A549 (cell line): ENCODE measurements at regions not wholly inside any gene's neighbourhood (a gene's known extent, or its start where the extent isn't known, plus 50 kb on each side); places are given as distances from the start of the nearest gene placed in this dataset.
A peak's percentile ranks its signal among the peaks of the same experiment; 100 is the strongest.

Source experiments
- ATAC-seq, 2 experiments: fragments of 200-7000 bp in 1 of 2; fragments of >200 bp in 1 of 2; cut with Nextera tagmentation in 1 of 2; cut with Tn5 transposase in 1 of 2; 3 replicates each; pipeline versions ENCODE4 v1.8.0 to v1.9.1; 2018 to 2020; ENCODE audit warnings: mild to moderate bottlenecking in 1 of 2, moderate library complexity in 1 of 2
- CTCF ChIA-PET: fragments of 300-600 bp; sonication (Branson Sonifier 250); formaldehyde crosslinking; extraction: SDS; loops from one replicate; lab custom pipeline; 2021; ENCODE audit warnings: antibody characterized with exemption, inconsistent platforms; lab: Yijun Ruan, JAX
- POLR2A ChIA-PET: fragments of 350-600 bp; formaldehyde crosslinking; extraction: SDS; loops from one replicate; lab custom pipeline; 2021; ENCODE audit warnings: antibody characterized with exemption, inconsistent platforms; lab: Yijun Ruan, JAX
- DNase-seq, 2 experiments: peaks; one replicate each; pipeline versions ENCODE4 v3.0.0 to v3.0.0-alpha.2; 2011 to 2016; ENCODE audit warnings: low read depth in 1 of 2, low spot score in 1 of 2
- FAIRE-seq: peaks from 2 replicates; lab custom pipeline; 2011; peaks lifted over from hg19 to GRCh38; lab: Jason Lieb, UNC
- H3K27ac ChIP-seq, 2 experiments: fragments of >200 bp; sonication (Bioruptor Twin); formaldehyde crosslinking; 3 replicates each; pipeline ENCODE4 v1.5.1; 2016 to 2017
- H3K4me1 ChIP-seq: fragments of >200 bp; sonication (Bioruptor Twin); formaldehyde crosslinking; 3 replicates; pipeline ENCODE4 v1.6.1; 2016
- H3K4me2 ChIP-seq: fragments of >200 bp; sonication (Bioruptor Twin); formaldehyde crosslinking; 3 replicates; pipeline ENCODE4 v1.6.1; 2016
- H3K4me3 ChIP-seq: fragments of >200 bp; sonication (Bioruptor Twin); formaldehyde crosslinking; 3 replicates; pipeline ENCODE4 v1.5.1; 2016
- H3K9me3 ChIP-seq: fragments of >200 bp; sonication (Bioruptor Twin); formaldehyde crosslinking; 3 replicates; pipeline ENCODE4 v1.6.1; 2016
- CBX8 ChIP-seq: fragments of 200-600 bp; sonication (generic); IDR thresholded peaks from 2 replicates; pipeline ENCODE4 v1.6.1; 2016
- CHD4 ChIP-seq: fragments of 200-600 bp; sonication (generic); IDR thresholded peaks from 2 replicates; pipeline ENCODE4 v1.6.1; 2016; ENCODE audit warnings: antibody characterized with exemption, mild to moderate bottlenecking, borderline replicate concordance
- EHMT2 ChIP-seq: fragments of 200-600 bp; sonication (generic); IDR thresholded peaks from 2 replicates; pipeline ENCODE4 v1.6.1; 2016; ENCODE audit warnings: antibody characterized with exemption, low read depth, mild to moderate bottlenecking, moderate library complexity
- FOSL2 ChIP-seq, 2 experiments: fragments of 450-650 bp in 1 of 2; fragments of >200 bp in 1 of 2; sonication (Bioruptor Twin) in 1 of 2; formaldehyde crosslinking; IDR thresholded peaks; 2 replicates each; pipeline versions ENCODE4 v1.5.0 to v1.6.1; 2016 to 2020; ENCODE audit warnings: mild to moderate bottlenecking in 1 of 2, moderate library complexity in 1 of 2
- FOXS1 ChIP-seq: fragments of 250-450 bp; sonication (Bioruptor Pico); IDR thresholded peaks from 2 replicates; pipeline ENCODE4 v1.5.0; 2020; ENCODE audit warnings: mild to moderate bottlenecking, moderate library complexity
- GATA3 ChIP-seq: IDR thresholded peaks from 2 replicates; pipeline ENCODE4 v1.6.1; 2012; ENCODE audit warnings: borderline replicate concordance
- HES2 ChIP-seq: fragments of >200 bp; sonication (Bioruptor Twin); formaldehyde crosslinking; IDR thresholded peaks from 2 replicates; pipeline ENCODE4 v1.6.1; 2016
- KDM1A ChIP-seq: fragments of 200-600 bp; sonication (generic); IDR thresholded peaks from 2 replicates; pipeline ENCODE4 v1.6.1; 2016; ENCODE audit warnings: low read depth, mild to moderate bottlenecking
- MAFK ChIP-seq: fragments of 450-650 bp; IDR thresholded peaks from 2 replicates; pipeline ENCODE4 v1.6.1; 2014; ENCODE audit not compliant: partially characterized antibody
- POLR2A ChIP-seq: IDR thresholded peaks from 2 replicates; pipeline ENCODE4 v1.6.1; 2012; ENCODE audit warnings: mild to moderate bottlenecking, low read length
- POLR2AphosphoS2 ChIP-seq: conservative IDR thresholded peaks from 2 replicates; pipeline ENCODE4 v1.6.1; 2012; ENCODE audit warnings: low read length, improper control_type of control experiment, inconsistent platforms
- RARB ChIP-seq: fragments of 250-450 bp; sonication (Bioruptor Pico); IDR thresholded peaks from 2 replicates; pipeline ENCODE4 v1.8.0; 2021; ENCODE audit warnings: mild to moderate bottlenecking, moderate library complexity
- RFX5 ChIP-seq: fragments of 450-650 bp; IDR thresholded peaks from 2 replicates; pipeline ENCODE4 v1.7.1; 2014; ENCODE audit warnings: antibody characterized with exemption, mild to moderate bottlenecking, moderate library complexity
- SREBF2 ChIP-seq: fragments of 450-650 bp; IDR thresholded peaks from 2 replicates; pipeline ENCODE4 v1.6.1; 2014; ENCODE audit warnings: mild to moderate bottlenecking, moderate library complexity
- TP53 ChIP-seq: fragments of 250-450 bp; sonication (Bioruptor Pico); IDR thresholded peaks from 2 replicates; pipeline ENCODE4 v1.5.0; 2021; ENCODE audit warnings: mild to moderate bottlenecking, moderate library complexity
- ZNF302 ChIP-seq: fragments of 250-450 bp; sonication (Bioruptor Pico); IDR thresholded peaks from 2 replicates; pipeline ENCODE4 v1.9.0; 2021; ENCODE audit warnings: inconsistent platforms, mild to moderate bottlenecking, moderate library complexity
- WGBS: methylation state at CpG from one replicate; pipeline ENCODE4 v1.1.6; 2017; ENCODE audit errors: missing lambda C conversion rate; 5-methylcytosine and 5-hydroxymethylcytosine counted together
- TF ChIP-seq, protein P1 (sequence below): fragments of 200-600 bp; sonication (generic); IDR thresholded peaks from 2 replicates; pipeline ENCODE4 v1.6.1; 2016; ENCODE audit warnings: antibody characterized with exemption, mild to moderate bottlenecking, moderate library complexity

DNA sequence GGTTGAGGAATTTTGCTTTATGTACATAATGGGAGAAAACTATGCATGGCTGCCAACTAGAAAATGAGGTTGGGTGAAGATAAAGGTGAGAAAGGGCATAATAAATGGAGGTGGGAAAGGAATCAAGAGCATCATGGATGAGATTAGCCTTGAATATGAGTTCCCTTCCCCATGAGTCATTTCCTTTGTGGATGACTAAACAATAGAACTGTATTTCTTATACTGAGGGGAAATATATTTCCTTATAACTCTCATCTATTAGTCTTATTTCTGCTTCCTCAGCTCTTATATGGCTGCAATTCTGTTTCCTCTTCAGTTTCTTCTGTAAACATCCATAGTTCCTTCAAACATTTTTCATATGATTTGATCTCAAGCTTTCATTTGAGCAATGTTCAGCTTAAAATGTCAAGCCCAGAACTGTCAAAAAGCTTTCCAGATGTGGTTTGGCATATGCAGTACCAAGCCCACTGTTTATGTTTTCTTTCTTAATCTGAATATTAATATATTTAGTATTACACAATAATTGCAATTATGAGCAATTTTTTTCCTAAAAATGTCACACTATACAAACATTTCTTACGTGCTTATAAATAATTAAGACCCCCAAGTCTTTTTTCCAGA, 100.7 kb upstream of the GRPR start:
- 0% methylated on average over 1 of the region's 1 CpG for WGBS
- Histone ChIP-seq H3K4me2 (peak overlapping the region; percentile 20; the same call in 2 of the 3 replicates), H3K4me1 (peaks cover 36% of the 10 kb centered on the region), H3K27ac (peak overlapping the region; percentile 94 to 96), H3K9me3 (peaks cover 5% of the 10 kb centered on the region; the same call in 1 of the 3 replicates), H3K4me3 (no peak overlapping the region)
- CTCF ChIA-PET, result interaction anchor here (1.2 kb wide), 1 partner anchor 93 kb away, joined by 3 read pairs; no protein-coding TSS in a partner anchor
- FAIRE-seq (peak; percentile 96), DNase-seq (peak; percentile 5 to 50), ATAC-seq (peak in 1 of 2 experiments; percentile 49; a peak in 2 of 6 replicates)
- peak; percentile 21; the same call in 1 of the 2 replicates for TF ChIP-seq FOSL2 (IDR thresholded peaks at IDR 0.05)
- peak; percentile 70 for TF ChIP-seq FOSL2 (CRISPR knock-in tag; IDR thresholded peaks at IDR 0.05)
- no peak for TF ChIP-seq FOXS1 (CRISPR knock-in tag)
- no peak for TF ChIP-seq GATA3
- TF ChIP-seq MAFK, result peak; percentile 53
- no peak for TF ChIP-seq TP53 (CRISPR knock-in tag)
- TF ChIP-seq RFX5, result no peak
- POLR2A ChIA-PET, result no interaction called here

DNA sequence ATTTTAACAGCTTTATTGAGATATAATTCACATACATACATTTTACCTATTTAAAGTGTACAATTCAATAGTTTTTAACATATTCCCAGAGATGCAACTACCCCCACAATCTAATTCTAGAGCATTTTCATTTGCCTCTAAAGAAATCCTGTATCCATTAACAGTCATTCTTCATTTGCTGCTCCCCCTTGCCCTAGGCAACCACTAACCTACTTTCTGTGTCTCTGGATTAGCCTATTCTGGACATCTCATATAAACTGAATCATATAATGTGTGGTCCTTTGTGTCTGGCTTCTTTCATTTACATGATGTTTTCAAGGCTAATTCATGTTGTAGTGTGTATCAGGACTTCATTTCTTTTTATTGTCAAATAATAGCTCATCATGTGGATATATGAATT, 105.1 kb upstream of the GRPR start:
- TF ChIP-seq, protein P1, sequence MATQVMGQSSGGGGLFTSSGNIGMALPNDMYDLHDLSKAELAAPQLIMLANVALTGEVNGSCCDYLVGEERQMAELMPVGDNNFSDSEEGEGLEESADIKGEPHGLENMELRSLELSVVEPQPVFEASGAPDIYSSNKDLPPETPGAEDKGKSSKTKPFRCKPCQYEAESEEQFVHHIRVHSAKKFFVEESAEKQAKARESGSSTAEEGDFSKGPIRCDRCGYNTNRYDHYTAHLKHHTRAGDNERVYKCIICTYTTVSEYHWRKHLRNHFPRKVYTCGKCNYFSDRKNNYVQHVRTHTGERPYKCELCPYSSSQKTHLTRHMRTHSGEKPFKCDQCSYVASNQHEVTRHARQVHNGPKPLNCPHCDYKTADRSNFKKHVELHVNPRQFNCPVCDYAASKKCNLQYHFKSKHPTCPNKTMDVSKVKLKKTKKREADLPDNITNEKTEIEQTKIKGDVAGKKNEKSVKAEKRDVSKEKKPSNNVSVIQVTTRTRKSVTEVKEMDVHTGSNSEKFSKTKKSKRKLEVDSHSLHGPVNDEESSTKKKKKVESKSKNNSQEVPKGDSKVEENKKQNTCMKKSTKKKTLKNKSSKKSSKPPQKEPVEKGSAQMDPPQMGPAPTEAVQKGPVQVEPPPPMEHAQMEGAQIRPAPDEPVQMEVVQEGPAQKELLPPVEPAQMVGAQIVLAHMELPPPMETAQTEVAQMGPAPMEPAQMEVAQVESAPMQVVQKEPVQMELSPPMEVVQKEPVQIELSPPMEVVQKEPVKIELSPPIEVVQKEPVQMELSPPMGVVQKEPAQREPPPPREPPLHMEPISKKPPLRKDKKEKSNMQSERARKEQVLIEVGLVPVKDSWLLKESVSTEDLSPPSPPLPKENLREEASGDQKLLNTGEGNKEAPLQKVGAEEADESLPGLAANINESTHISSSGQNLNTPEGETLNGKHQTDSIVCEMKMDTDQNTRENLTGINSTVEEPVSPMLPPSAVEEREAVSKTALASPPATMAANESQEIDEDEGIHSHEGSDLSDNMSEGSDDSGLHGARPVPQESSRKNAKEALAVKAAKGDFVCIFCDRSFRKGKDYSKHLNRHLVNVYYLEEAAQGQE, result no peak
- TF ChIP-seq HES2, result no peak
- no peak for TF ChIP-seq FOSL2 (IDR thresholded peaks at IDR 0.05)
- no peak for TF ChIP-seq FOSL2 (CRISPR knock-in tag; IDR thresholded peaks at IDR 0.05)
- TF ChIP-seq CBX8, result no peak
- no peak for TF ChIP-seq ZNF302
- TF ChIP-seq RARB (CRISPR knock-in tag), result no peak
- TF ChIP-seq, all 56 proteins: peak for 0
- 0 out of 3 replicates have a peak, but pooled peaks cover 2% of the 10 kb centered on the region for H3K9me3 ChIP-seq
- DNase-seq (no peak), FAIRE-seq (peak; percentile 92), ATAC-seq (no peak)
- H3K27ac ChIP-seq, result no peak overlapping the region
- H3K4me3 ChIP-seq, result no peak overlapping the region
- H3K4me2 ChIP-seq, result no peak overlapping the region
- ChIA-PET CTCF (interaction anchor here (0.6 kb wide), 1 partner anchor 156 kb away, joined by 3 read pairs; no protein-coding TSS in a partner anchor), POLR2A (no interaction called here)
- peaks cover 14% of the 10 kb centered on the region for H3K4me1 ChIP-seq

- Histone ChIP-seq H3K4me3 (no peak overlapping the region), H3K27ac (no peak overlapping the region), H3K4me1 (no peaks in the 10 kb centered on the region), H3K4me2 (no peak overlapping the region), H3K9me3 (no peaks in the 10 kb centered on the region)
- FAIRE-seq (no peak), ATAC-seq (no peak), DNase-seq (no peak)
- CTCF ChIA-PET, result no interaction called here
- no peak for TF ChIP-seq SREBF2
- no peak for TF ChIP-seq EHMT2
- no peak for TF ChIP-seq CHD4
- no peak for TF ChIP-seq POLR2AphosphoS2
- TF ChIP-seq FOSL2 (IDR thresholded peaks at IDR 0.05), result no peak
- TF ChIP-seq FOSL2 (CRISPR knock-in tag; IDR thresholded peaks at IDR 0.05), result no peak
- TF ChIP-seq KDM1A, result no peak
- TF ChIP-seq POLR2A, result no peak
- TF ChIP-seq, all 56 proteins: peak for 0
- POLR2A ChIA-PET, result no interaction called here
These were observed 109.2 kb upstream of the GRPR start for GRCh38 chrX:16014171-16014570.
